ENCODE measurements at regions not wholly inside any gene's neighbourhood (a gene's known extent, or its start where the extent isn't known, plus 50 kb on each side); places are given as distances from the start of the nearest gene placed in this dataset.

DNA sequence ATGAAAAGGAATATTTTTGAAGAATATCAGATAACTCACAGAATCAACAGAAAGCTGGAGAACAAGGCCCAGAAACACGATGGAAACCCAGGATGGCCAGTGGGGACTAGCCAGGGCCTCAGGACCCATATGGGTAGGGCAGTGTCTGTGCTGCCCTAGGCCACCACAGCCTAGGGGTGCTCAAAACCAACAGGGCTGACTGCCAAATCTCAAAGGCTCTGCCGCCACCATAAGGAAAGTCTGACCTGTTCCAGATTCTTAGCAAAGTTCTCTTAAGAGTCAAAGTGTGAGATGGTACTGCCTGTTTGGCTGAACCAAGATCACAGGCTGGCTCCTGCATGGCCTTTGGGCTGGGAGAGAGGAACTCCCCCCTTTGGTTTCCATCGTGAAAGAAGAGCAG lies 164.7 kb upstream of the CTTNBP2NL start:
- Histone ChIP-seq H3K27me3 (ENCODE audit: control insufficient read depth, insufficient read depth, low read length) (no peaks in the 10 kb centered on the region), H3K9ac (ENCODE audit: insufficient read depth, low read length) (no peak overlapping the region)
- no peak for TF ChIP-seq EZH2 (IDR thresholded peaks at IDR 0.05; ENCODE audit: low read length, missing control alignments)
- no peak for TF ChIP-seq CTCF (conservative IDR thresholded peaks at IDR 0.05 in 1 of 2, IDR thresholded peaks at IDR 0.05 in 1 of 2; ENCODE audit: low read depth in 1 of 2, low read length in 2 of 2)

GRCh38 chr1:112232848-112233247 lies 163.2 kb upstream of the CTTNBP2NL start:
- no peak overlapping the region for H3K9ac ChIP-seq (ENCODE audit: insufficient read depth, low read length)

More for the DNA sequence above, 164.7 kb upstream of the CTTNBP2NL start:
- Histone ChIP-seq H3K27ac (ENCODE audit: insufficient read depth, low read length) (no peak overlapping the region), H3K4me1 (ENCODE audit: control insufficient read depth, extremely low read depth, insufficient read depth, low read length) (no peaks in the 10 kb centered on the region), H3K79me2 (ENCODE audit: control insufficient read depth, insufficient read depth, low read length) (no peaks in the 10 kb centered on the region), H3K4me3 (replicated peaks in 1 of 4; ENCODE audit: control extremely low read depth in 1 of 4, insufficient read depth in 1 of 4, low read depth in 3 of 4, low read length in 4 of 4) (no peak overlapping the region), H2AFZ (ENCODE audit: low read length) (no peak overlapping the region), H3K36me3 (ENCODE audit: control insufficient read depth, insufficient read depth, low read length) (no peaks in the 10 kb centered on the region), H3K9me3 (ENCODE audit: control insufficient read depth, insufficient read depth, low read depth, low read length) (no peaks in the 10 kb centered on the region), H4K20me1 (ENCODE audit: control insufficient read depth, extremely low read depth, insufficient read depth, low read length) (no peaks in the 10 kb centered on the region), H3K4me2 (ENCODE audit: extremely low read depth, insufficient read depth, low read length) (no peak overlapping the region)
- DNase-seq (ENCODE audit: low read depth in 2 of 2) = no peak

DNA sequence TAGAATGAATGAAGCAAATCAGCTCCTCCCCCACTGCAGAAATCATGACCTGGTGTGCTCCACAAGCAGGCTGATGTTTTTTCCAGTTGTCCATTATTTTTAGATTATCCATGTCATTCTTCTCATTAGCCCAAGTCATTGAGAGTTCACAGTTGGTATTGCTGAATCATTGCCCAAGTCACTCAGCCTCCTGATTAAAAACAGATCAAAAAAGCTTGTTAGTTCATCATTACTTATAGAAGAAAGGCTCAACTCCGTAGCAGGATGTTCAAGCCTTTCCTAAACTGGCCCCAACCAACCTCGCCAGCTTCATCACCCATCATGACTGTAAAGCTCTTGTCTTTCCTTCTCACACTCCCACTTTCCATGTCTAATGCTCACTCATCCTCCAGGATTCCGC lies 161.3 kb upstream of the CTTNBP2NL start:
- no peak overlapping the region for H3K4me3 ChIP-seq (replicated peaks in 1 of 4; ENCODE audit: control extremely low read depth in 1 of 4, insufficient read depth in 1 of 4, low read depth in 3 of 4, low read length in 4 of 4)
- no peaks in the 10 kb centered on the region for H3K27me3 ChIP-seq (ENCODE audit: control insufficient read depth, insufficient read depth, low read length)
- no peak overlapping the region for H2AFZ ChIP-seq (ENCODE audit: low read length)
- no peak for TF ChIP-seq CTCF (conservative IDR thresholded peaks at IDR 0.05 in 1 of 2, IDR thresholded peaks at IDR 0.05 in 1 of 2; ENCODE audit: low read depth in 1 of 2, low read length in 2 of 2)
- TF ChIP-seq EZH2 (IDR thresholded peaks at IDR 0.05; ENCODE audit: low read length, missing control alignments) = no peak
- H3K4me2 ChIP-seq (ENCODE audit: extremely low read depth, insufficient read depth, low read length) = no peak overlapping the region
- no peaks in the 10 kb centered on the region for H3K36me3 ChIP-seq (ENCODE audit: control insufficient read depth, insufficient read depth, low read length)
- no peak overlapping the region for H3K9ac ChIP-seq (ENCODE audit: insufficient read depth, low read length)
- DNase-seq (ENCODE audit: low read depth in 2 of 2) = no peak
- H3K79me2 ChIP-seq (ENCODE audit: control insufficient read depth, insufficient read depth, low read length) = no peaks in the 10 kb centered on the region
- H4K20me1 ChIP-seq (ENCODE audit: control insufficient read depth, extremely low read depth, insufficient read depth, low read length) = no peaks in the 10 kb centered on the region
- no peak overlapping the region for H3K27ac ChIP-seq (ENCODE audit: insufficient read depth, low read length)
- H3K4me1 ChIP-seq (ENCODE audit: control insufficient read depth, extremely low read depth, insufficient read depth, low read length) = no peaks in the 10 kb centered on the region
- H3K9me3 ChIP-seq (ENCODE audit: control insufficient read depth, insufficient read depth, low read depth, low read length) = no peaks in the 10 kb centered on the region

More at GRCh38 chr1:112232848-112233247, 163.2 kb upstream of the CTTNBP2NL start:
- Histone ChIP-seq H4K20me1 (ENCODE audit: control insufficient read depth, extremely low read depth, insufficient read depth, low read length) (no peaks in the 10 kb centered on the region), H3K36me3 (ENCODE audit: control insufficient read depth, insufficient read depth, low read length) (no peaks in the 10 kb centered on the region), H3K4me2 (ENCODE audit: extremely low read depth, insufficient read depth, low read length) (no peak overlapping the region), H2AFZ (ENCODE audit: low read length) (no peak overlapping the region), H3K4me3 (replicated peaks in 1 of 4; ENCODE audit: control extremely low read depth in 1 of 4, insufficient read depth in 1 of 4, low read depth in 3 of 4, low read length in 4 of 4) (no peak overlapping the region), H3K79me2 (ENCODE audit: control insufficient read depth, insufficient read depth, low read length) (no peaks in the 10 kb centered on the region), H3K27me3 (ENCODE audit: control insufficient read depth, insufficient read depth, low read length) (no peaks in the 10 kb centered on the region), H3K4me1 (ENCODE audit: control insufficient read depth, extremely low read depth, insufficient read depth, low read length) (no peaks in the 10 kb centered on the region), H3K27ac (ENCODE audit: insufficient read depth, low read length) (no peak overlapping the region), H3K9me3 (ENCODE audit: control insufficient read depth, insufficient read depth, low read depth, low read length) (no peaks in the 10 kb centered on the region)
- no peak for DNase-seq (ENCODE audit: low read depth in 2 of 2)
- no peak for TF ChIP-seq EZH2 (IDR thresholded peaks at IDR 0.05; ENCODE audit: low read length, missing control alignments)
- no peak for TF ChIP-seq CTCF (conservative IDR thresholded peaks at IDR 0.05 in 1 of 2, IDR thresholded peaks at IDR 0.05 in 1 of 2; ENCODE audit: low read depth in 1 of 2, low read length in 2 of 2)

Measured in fibroblast of lung (primary cell).